H1 (cell line): ENCODE measurements at regions not wholly inside any gene's neighbourhood (a gene's known extent, or its start where the extent isn't known, plus 50 kb on each side); places are given as distances from the start of the nearest gene placed in this dataset.

Experiments
- BACH1 ChIP-seq: IDR thresholded peaks from 2 replicates; pipeline ENCODE4 v1.6.1; 2012; ENCODE audit warnings: low read length, improper control_type of control experiment
- CEBPB ChIP-seq: IDR thresholded peaks from 2 replicates; pipeline ENCODE4 v1.6.1; 2012; ENCODE audit warnings: low read depth, low read length
- CTBP2 ChIP-seq: IDR thresholded peaks from 2 replicates; pipeline ENCODE4 v1.7.0; 2011; ENCODE audit warnings: borderline replicate concordance, mild to moderate bottlenecking, moderate library complexity, mixed read lengths, low read length; ENCODE audit not compliant: insufficient read depth, insufficient read length
- EGR1 ChIP-seq: IDR thresholded peaks from 2 replicates; pipeline ENCODE4 v1.6.1; 2011; ENCODE audit warnings: low read depth, low read length, borderline replicate concordance
- NANOG ChIP-seq: IDR thresholded peaks from 2 replicates; pipeline ENCODE4 v1.6.1; 2011; ENCODE audit warnings: low read length, low read depth, mild to moderate bottlenecking, inconsistent platforms; ENCODE audit not compliant: insufficient read depth, poor library complexity, severe bottlenecking
- NRF1 ChIP-seq: IDR thresholded peaks from 2 replicates; pipeline ENCODE4 v1.6.1; 2011; ENCODE audit warnings: mild to moderate bottlenecking, low read depth, low read length, improper control_type of control experiment
- RBBP5 ChIP-seq: IDR thresholded peaks from 2 replicates; pipeline ENCODE4 v1.7.1; 2012; ENCODE audit warnings: low read depth, mild to moderate bottlenecking, inconsistent platforms, low read length, moderate library complexity, borderline replicate concordance
- TEAD4 ChIP-seq: IDR thresholded peaks from 2 replicates; pipeline ENCODE4 v1.6.1; 2012; ENCODE audit warnings: low read depth, low read length, inconsistent platforms, mixed read lengths

- TF ChIP-seq BACH1 = no peak
- TF ChIP-seq CEBPB = no peak
- no peak for TF ChIP-seq RBBP5
- no peak for TF ChIP-seq TEAD4
- no peak for TF ChIP-seq NRF1
- no peak for TF ChIP-seq EGR1
- TF ChIP-seq CTBP2 = no peak
- no peak for TF ChIP-seq NANOG
Observed at GRCh38 chr6:87945181-87945580, 102.5 kb upstream of the SPACA1 start (continued).
